Ecto neural progenitor cell (in vitro differentiated cells): ENCODE measurements at regions not wholly inside any gene's neighbourhood (a gene's known extent, or its start where the extent isn't known, plus 50 kb on each side); places are given as distances from the start of the nearest gene placed in this dataset.
"Not testable (repeated sequence)": the region's sequence is repeated elsewhere in the genome, so short reads cannot be mapped to it uniquely, and the experiment has no call there.

Experiments used
- DNase-seq: peaks from one replicate; pipeline ENCODE4 v3.0.0-alpha.2; 2018; ENCODE audit warnings: low spot score

DNA sequence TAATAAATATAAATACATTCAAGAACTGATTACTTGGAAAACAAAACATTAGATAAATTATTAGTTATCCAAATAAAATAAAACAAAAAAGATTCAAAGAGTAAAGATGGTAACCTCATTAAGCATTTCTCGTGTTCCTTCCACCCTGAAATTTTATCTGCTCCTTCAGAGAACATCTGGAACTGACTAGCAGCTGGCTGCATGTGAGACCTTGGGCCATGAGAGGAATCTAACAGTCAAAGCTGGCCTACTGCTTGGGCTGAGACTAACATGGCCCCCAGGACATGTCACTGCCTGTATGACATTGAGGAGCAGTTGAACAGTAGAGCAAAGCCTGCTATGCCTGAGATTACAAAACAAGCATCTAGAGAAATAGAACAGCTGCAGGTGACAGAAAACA is 208.5 kb upstream of the ZSWIM2 start:
- DNase-seq, result no peak

DNA sequence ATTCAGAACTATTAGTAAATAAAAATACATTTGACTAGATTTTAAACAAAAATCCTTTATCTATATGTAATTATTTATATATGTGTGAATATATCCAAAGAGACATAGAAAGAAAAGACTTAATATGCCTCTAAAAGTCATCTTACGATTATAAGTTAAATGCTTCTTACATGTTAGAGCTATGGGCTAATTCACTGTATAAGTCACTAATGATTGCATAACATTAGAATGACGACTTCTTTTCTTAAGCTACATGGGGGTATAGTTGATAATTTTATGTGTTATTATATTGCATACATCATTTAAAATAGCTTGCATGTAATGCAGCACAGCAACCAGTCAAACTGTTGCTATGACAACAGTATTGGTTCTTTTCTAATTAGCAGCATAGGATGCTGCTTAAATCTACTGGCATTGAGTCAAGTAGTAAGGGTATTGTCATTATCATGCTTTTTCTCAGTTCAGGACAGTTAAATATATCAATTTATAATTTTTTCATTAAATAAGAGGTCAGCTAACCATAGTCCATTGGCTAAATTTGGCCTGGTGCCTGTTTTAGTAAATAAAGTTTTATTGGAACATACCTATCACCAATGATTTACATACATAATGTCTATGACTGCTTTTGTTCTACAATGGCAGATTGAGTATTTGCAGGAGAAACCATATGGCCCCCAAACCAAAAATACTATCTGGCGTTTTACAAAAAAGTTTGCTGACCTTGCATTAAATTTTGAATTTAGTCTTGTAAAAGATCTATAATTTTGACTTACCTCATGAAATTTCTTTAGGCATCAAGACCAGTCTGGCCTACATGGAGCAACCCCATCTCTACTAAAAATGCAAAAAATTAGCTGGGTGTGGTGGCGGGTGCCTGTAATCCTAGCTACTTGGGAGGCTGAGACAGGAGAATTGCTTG is 207.7 kb upstream of the ZSWIM2 start:
- DNase-seq, result no peak

DNA sequence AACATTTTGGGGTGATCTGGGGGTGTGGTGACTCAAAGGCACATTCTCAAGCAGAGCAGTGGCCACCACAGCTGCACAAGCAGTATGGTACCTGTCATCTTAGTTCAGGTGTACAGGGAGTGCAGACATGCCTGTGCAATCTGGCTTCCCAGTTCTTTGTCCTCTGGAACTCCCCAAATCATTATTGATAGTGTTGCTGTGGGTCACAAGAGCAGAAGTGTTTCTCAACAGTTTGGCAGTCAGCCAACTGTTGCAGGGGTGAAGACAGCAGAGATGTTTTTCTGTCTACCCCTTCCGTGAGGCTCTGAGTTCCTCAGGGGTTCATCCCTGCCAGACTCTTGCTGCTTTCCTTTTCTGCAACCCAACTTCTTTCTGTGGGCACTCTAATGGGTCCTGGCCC is 206.5 kb upstream of the ZSWIM2 start:
- no peak for DNase-seq

DNA sequence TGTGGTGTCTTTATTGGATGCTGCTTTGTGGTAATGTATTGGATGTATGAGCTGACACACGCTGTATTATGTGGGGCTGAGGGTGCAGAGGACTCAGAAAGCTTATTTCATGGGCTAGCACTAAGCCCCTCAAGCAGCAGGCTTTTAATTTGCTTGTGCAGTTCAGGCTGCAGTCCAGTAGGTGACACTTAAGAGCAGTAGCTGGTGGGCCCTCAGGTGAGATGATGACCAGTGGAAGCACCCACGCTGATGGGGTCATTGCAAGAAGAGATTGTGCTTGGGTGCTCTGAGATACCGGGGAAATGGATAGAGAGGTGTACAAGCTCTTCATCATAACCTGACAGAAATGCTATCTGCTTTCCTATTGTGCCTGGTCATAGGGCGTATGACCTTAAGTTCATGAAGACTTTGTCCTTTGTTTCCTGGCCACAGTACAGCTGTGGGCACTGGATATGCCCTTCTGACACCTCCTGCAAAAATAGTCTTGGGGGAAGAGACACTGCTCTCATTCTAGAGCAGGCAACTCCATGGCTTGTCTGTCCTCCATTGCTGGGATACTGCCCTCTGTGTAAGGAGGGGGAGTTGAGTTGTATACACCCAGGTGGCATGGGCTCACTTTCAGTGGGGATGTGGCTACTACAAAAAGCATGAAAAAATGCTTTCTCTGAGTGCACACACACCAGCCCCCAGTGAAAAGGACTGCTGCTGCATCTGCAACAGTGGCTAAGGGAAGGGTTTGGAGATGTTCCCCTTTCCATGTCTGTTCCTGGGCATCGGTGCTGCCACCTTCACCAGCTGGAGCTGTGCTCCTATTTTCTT is 205.7 kb upstream of the ZSWIM2 start:
- DNase-seq, result no peak

DNA sequence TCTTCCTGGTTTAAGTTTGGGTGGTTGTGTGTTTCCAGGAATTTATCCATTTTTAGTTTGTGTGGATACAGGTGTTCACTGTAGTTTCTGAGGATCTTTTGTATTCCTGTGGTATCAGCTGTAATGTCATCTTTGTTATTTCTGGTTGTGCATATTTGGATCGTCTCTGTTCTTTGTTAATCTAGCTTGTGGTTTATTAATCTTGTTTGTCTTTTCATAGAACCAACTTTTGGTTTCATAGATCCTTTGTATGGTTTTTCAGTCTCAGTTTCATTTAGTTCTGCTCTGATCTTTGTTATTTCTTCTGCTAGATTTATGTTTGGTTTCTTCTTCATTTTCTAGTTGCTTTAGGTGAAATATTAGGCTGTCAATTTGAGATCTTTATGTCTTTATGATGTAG is 202.4 kb upstream of the ZSWIM2 start:
- DNase-seq, result no peak

DNA sequence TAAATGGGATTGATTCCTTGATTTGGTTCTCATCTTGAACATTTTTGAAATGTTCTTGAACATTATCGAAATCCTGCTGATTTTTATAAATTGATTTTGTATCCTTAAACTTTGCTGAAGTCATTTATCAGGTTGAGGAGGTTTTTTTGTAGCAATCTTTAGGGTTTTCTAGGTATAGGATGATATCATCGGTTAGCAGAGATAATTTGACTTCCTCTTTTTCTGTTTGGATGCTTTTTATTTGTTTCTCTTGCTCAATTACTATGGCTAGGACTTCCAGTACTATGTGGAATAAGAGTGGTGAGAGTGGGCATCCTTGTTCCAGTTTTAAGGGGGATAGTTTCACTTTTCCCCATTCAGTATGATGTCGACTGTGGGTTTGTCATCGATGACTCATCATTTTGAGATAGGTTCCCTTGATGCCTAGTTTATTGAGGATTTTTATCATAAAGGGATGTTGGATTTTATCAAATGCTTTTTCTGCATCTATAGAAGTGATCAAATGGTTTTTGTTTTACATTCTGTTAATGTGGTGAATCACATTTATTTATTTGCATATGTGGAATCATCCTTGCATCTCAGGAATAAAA is 201.5 kb upstream of the ZSWIM2 start:
- no peak for DNase-seq

DNA sequence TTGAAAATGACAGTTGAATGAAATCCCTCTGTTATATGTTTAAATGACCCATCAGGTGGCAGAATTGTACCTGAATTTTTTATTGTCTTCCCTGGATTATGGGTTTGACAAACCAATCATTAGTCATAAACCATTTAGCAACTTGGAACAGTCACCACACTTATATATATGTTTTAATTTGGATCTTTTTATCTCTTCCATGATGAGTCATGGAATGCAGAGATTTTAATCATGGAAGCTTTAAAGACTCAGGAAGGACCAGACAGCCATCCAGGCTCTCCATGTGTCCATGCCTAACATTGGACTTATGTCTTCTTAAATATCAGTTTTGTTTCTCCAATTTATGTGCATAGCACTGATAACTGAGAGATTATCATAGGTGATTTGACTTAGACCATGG is 188.3 kb upstream of the ZSWIM2 start:
- no peak for DNase-seq

DNA sequence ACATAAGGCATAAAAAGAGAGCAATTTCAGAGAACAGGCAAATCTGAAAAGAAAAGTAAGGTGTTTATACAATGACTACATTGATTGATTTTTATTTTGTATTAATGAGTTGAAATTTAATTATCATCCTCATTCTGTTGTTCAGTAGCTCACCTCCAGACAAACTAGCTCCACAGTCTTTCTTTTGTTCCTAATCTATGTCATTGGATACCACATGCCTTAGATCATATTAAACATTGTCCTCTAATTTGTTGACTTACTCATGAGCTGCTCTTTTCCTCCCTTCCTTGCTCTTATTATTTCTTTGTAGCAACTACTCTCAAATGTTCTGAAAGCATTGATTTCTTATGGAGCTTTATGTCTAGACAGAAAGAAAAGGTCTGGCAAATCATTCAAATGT is 185.5 kb upstream of the ZSWIM2 start:
- DNase-seq, result no peak

DNA sequence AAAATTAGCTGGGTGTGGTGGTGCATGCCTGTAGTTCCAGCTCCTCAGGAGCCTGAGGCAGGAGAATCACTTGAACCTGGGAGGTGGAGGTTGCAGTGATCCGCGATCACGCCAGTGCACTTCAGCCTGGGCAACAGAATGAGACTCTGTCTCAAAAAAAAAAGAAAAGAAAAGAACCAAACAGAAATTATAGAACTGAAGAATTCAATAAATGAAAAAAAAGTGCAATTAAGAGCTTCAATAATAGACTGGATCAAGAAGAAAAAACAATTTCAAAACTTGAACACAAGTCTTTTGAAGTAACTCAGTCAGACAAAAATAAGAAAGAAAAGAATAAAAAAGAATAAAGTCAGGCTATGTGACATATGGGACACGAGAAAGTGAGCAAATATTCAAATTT is 175.8 kb upstream of the ZSWIM2 start:
- DNase-seq, result no peak

DNA sequence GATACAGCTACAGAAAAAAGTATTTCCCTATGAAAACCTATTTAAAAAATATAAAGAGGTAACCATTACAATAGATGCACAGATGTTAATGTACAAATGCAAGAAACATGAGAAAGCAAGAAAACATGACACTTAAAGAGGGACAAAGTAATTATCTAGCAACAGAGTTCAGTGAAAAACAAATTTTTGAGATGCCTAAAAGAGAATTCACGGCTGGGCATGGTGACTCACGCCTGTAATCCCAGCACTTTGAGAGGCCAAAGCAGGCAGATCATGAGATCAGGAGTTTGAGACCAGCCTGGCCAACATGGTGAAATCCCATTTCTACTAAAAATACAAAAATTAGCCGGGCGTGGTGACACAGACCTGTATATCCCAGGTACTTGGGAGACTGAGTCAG is 175.0 kb upstream of the ZSWIM2 start:
- DNase-seq, result not testable (repeated sequence)

DNA sequence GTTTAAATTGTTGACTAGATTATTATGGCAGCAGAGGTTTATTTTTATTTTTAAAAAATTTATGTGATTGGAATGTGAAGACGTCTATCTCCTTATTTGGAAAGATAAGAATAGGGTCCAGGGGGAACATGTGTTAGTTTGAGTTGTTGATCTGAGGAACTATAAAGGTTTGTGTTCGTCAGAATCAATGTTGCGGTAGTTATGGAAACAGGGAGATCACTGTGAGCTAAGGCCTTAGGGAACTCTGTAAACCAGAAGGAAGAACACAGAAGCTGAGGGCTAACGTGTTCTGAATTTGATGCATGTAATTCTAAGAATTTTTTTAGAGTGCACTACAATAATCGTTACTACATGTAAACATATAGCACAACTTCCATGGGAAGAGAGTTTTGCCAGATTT is 168.5 kb upstream of the ZSWIM2 start:
- no peak for DNase-seq

DNA sequence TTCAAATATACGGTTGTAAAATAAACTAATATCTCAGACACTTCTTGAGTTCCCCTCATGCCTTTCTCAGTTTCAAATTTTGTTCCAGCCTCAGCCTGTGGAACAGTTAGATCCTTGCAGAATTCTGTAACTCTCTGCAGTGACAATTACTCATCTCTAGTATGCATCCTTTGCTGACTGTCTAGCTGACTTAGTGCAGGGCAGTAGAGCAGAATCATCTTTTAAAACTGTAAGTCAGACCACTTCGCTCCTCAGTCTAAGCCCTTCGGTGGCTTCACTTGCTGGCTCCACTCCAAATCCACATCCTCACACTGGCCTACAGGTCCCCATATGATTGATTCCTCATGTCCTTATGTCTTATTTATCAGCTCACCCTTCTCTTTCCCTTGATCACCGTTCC is 164.1 kb upstream of the ZSWIM2 start:
- no peak for DNase-seq

DNA sequence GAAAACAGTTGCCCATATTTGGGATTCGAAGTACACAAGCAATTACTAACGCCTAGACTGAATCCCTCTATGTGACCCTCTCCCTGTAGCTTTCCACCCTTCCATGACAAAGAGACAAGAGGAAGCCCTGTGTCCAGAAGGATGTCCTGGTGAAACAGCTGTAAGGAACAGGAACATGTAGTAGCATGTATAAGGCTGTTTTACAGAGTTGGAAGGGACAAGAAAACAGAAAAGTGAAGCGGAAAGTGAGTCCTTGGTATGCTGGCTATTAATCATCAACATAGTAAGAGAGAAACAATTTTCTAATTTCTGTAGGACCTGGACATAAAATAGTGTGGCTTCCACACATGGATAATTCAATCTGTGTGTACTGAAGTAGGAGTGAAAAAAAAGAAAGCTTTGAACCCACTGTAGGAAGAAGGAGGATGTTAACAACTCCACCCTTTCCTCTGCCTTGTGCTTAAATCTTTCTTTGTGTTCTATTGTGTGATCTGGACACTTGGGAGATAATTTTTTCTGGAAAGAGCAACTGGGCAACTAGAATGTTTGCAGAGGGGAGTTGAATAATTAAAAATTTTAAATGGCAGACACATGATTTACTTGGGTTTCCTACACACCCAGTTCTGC is 162.3 kb upstream of the ZSWIM2 start:
- no peak for DNase-seq

DNA sequence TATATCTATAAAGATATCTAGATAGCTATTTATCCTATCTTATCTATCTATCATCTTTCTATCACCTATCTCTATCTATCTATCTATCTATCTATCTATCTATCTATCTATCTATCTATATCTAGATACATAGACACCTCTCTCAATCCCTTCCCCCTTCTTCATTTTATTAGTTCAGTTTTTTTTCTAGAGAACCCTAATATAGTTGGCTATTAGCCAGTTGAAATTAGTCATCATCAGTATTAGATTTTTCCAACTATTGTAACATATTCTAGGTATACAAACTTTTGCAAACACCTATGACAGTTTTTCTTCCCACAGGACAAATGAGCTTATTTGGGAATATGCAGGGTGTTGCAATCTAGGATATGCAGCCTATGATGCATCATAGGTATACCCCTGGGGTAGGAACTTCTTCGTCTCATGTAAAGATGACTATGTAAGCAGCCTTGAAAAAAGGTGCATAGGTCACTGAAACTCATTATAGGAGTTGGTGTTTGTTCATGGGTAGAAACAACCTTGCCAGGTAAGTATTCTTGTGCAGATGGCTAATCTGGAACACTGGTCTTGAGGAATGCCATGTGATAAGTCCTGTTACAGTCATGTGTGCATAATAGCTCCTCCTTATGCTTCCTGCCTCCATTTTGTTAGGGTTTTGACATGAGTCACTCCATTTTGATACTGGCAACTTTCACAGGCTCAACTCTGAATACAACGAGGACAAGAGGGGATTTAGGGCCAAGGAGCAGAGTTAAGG is 160.7 kb upstream of the ZSWIM2 start:
- DNase-seq, result no peak

DNA sequence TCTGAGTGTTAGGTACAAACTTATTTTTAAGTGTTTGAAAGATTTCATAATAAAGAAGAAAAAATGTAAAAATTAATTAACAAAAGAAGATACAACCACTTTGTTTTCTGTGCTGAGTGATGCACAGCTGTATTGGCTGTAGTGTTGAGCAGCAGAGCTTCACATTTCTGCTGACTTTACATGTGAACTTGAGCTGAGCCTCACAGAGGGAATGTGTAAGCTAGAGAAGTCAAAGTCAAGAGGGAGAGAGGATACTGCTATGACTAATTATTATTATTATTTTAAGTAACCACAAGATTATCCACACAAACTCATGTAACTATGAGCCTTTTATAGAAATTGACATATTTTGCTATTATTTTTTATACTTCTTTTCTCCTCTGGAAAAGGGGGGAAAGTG is 159.1 kb upstream of the ZSWIM2 start:
- no peak for DNase-seq

DNA sequence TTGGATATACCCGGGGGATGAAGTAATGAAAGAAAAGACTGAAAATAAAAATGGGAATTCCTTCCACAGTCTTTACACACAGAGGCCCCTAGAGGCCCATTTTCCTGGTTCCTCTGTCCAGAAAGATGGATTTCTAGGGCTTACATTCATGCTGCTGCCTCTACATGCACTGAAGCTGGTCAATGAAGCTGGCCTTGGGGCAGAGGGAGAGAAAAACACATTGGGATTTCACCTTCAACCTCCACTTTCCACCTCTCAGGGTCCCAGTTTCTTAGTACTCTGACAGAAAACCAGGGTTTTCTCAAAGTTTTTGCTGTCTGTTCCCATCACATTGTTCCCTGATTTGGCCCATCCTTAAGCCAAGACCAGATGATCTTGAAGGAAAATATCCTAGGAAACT is 154.6 kb upstream of the ZSWIM2 start:
- no peak for DNase-seq

DNA sequence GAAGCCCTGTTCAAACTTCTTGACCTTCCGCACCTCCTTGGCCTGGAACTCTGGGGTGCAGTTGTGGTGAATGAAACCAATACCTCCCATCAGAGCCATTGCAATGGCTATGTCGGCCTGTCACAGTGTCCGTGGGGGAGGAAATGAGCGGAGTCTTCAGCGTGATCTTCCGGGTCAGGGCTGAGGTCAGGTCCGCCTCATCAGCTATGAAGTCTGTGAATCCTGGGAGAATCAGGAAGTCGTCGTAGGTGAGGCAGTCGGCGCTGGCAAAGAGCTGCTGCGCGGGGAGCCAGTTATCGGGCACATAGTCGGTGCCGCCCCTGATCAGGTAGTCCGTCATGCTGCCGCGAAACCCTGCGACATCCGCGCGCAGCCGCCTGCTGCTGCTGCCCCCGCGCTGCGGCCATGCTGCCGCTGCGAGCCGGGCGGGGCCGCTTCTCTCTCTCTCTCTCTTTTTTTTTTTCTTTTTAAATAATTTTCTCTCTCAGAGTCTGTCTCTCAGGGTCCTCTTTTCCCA is 154.1 kb upstream of the ZSWIM2 start:
- no peak for DNase-seq

DNA sequence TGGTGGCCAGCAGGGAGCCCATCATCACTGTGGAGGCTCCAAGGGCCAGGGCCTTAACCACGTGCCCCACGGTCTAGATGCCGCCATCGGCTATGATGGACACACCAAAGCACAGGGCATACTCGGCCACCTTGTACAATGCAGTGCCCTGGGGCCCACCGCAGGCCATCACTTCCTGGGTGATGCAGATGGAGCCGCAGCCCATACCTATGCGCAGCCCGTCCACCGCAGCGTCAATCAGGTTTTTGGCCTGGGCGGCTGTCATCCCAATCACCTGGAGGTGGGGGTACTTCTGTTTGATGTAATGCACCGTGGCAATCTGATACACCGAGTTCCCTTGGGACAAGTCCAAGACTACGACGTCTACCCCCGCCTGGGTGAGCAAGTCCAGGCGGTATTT is 153.3 kb upstream of the ZSWIM2 start:
- no peak for DNase-seq

DNA sequence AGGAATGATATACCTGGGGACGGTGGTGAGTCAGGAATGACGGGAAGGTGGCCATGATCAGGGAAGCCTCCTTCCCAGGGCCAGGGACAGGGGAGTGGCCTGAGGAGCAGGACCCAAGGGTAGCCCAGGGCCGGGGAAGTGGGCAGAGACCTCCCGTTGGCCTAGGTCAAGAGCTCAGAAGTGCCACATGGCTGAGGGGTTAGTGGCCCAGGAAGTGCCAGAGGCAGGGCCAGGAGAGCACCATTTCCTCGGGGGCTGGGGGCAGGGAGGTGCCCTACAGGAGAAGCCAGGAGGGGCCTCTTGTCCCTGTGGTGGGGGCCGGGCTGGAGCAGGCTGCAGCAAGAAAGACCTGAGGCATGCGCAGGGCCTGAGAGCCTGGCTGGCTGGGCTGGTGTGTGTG is 152.3 kb upstream of the ZSWIM2 start:
- no peak for DNase-seq

DNA sequence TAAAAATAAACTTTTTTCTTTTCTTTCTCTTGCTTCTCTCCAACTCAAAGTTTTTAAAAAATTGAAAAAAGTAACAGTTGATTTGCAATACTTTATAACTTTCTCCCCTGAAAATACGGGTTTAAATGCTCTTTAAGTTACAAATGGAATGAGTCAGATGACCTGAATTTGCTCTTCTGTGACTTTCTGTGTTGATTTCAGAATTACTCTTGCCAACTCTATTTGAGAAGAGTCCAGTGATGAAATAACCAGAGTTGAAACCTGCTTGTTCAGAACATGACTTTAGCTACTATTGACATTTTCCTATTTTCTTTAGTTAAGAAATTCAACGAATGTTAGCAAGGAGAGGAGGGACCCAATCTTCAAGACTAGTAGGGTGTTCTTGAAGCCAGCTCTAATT is 146.1 kb upstream of the ZSWIM2 start:
- DNase-seq, result no peak

DNA sequence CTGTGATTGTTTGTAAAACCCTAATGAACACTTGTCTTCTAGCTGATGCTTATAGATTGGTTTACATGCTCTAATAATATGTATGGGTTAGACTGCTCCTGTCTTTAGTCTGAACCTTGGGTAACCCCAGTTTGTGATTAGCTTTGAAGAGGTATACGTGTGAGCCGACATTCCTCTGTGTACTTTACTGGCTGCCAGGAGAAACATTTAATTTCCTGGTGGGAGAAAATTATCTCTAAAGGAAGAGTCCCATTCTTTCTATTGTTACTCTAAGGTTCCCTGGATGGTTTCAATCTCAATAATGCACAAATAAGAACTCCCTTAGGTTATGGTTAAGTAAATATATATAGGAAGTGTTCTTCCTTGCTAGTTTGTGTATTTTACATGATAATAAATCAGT is 143.6 kb upstream of the ZSWIM2 start:
- DNase-seq, result no peak
